ENCODE measurements at regions not wholly inside any gene's neighbourhood (a gene's known extent, or its start where the extent isn't known, plus 50 kb on each side); places are given as distances from the start of the nearest gene placed in this dataset.
A peak's percentile ranks its signal among the peaks of the same experiment; 100 is the strongest.
"Not testable (repeated sequence)": the region's sequence is repeated elsewhere in the genome, so short reads cannot be mapped to it uniquely, and the experiment has no call there.

- H3K27ac ChIP-seq (ENCODE audit: low read length) = no peak overlapping the region
- no peaks in the 10 kb centered on the region for H3K27me3 ChIP-seq (ENCODE audit: control insufficient read depth, insufficient read depth, low read length)
- peaks cover 2% of the 10 kb centered on the region for H3K4me1 ChIP-seq (ENCODE audit: control insufficient read depth, insufficient read depth, low read length)
- H3K4me3 ChIP-seq (ENCODE audit: low read length) = no peak overlapping the region
- H3K9me3 ChIP-seq (replicated peaks; ENCODE audit: control insufficient read depth, low read depth, low read length) = no peaks in the 10 kb centered on the region
- no peak for DNase-seq
- H3K36me3 ChIP-seq (ENCODE audit: control insufficient read depth, insufficient read depth, low read length) = no peaks in the 10 kb centered on the region
- 83% methylated on average over 1 of the region's 3 CpGs for WGBS (ENCODE audit: insufficient coverage)
Measured at GRCh38 chr18:59980188-59980637, 80.4 kb downstream of the PMAIP1 start.

- Histone ChIP-seq H3K4me1 (ENCODE audit: control insufficient read depth, insufficient read depth, low read length) (peaks cover 3% of the 10 kb centered on the region), H3K27ac (ENCODE audit: low read length) (no peak overlapping the region), H3K36me3 (ENCODE audit: control insufficient read depth, insufficient read depth, low read length) (no peaks in the 10 kb centered on the region), H3K4me3 (ENCODE audit: low read length) (no peak overlapping the region), H3K27me3 (ENCODE audit: control insufficient read depth, insufficient read depth, low read length) (peaks cover 4% of the 10 kb centered on the region), H3K9me3 (replicated peaks; ENCODE audit: control insufficient read depth, low read depth, low read length) (no peaks in the 10 kb centered on the region)
- no CpG with 5 or more reads among the region's 4 CpGs for WGBS (ENCODE audit: insufficient coverage)
- DNase-seq = no peak
Measured at GRCh38 chr18:59971871-59972428, 72.2 kb downstream of the PMAIP1 start.

GRCh38 chr18:59971144-59971543 is 71.3 kb downstream of the PMAIP1 start:
- 60% methylated on average over 1 of the region's 1 CpG for WGBS (ENCODE audit: insufficient coverage)
- DNase-seq = not testable (repeated sequence)

GRCh38 chr18:59969477-59970028 is 69.8 kb downstream of the PMAIP1 start:
- not testable (repeated sequence) for H3K4me1 ChIP-seq (ENCODE audit: control insufficient read depth, insufficient read depth, low read length); H3K27ac ChIP-seq (ENCODE audit: low read length); H3K4me3 ChIP-seq (ENCODE audit: low read length); H3K36me3 ChIP-seq (ENCODE audit: control insufficient read depth, insufficient read depth, low read length); DNase-seq; H3K27me3 ChIP-seq (ENCODE audit: control insufficient read depth, insufficient read depth, low read length); H3K9me3 ChIP-seq (replicated peaks; ENCODE audit: control insufficient read depth, low read depth, low read length)
- WGBS (ENCODE audit: insufficient coverage) = 20% methylated on average over 39 of the region's 56 CpGs

More at GRCh38 chr18:59971144-59971543, 71.3 kb downstream of the PMAIP1 start:
- not testable (repeated sequence) for H3K4me1 ChIP-seq (ENCODE audit: control insufficient read depth, insufficient read depth, low read length); H3K27ac ChIP-seq (ENCODE audit: low read length); H3K4me3 ChIP-seq (ENCODE audit: low read length); H3K9me3 ChIP-seq (replicated peaks; ENCODE audit: control insufficient read depth, low read depth, low read length); H3K27me3 ChIP-seq (ENCODE audit: control insufficient read depth, insufficient read depth, low read length); H3K36me3 ChIP-seq (ENCODE audit: control insufficient read depth, insufficient read depth, low read length)

- Histone ChIP-seq H3K27me3 (ENCODE audit: control insufficient read depth, insufficient read depth, low read length) (peaks cover 4% of the 10 kb centered on the region), H3K36me3 (ENCODE audit: control insufficient read depth, insufficient read depth, low read length) (no peaks in the 10 kb centered on the region), H3K4me1 (ENCODE audit: control insufficient read depth, insufficient read depth, low read length) (peaks cover 3% of the 10 kb centered on the region), H3K4me3 (ENCODE audit: low read length) (no peak overlapping the region), H3K9me3 (replicated peaks; ENCODE audit: control insufficient read depth, low read depth, low read length) (no peaks in the 10 kb centered on the region), H3K27ac (ENCODE audit: low read length) (no peak overlapping the region)
- 79% methylated on average over 2 of the region's 2 CpGs for WGBS (ENCODE audit: insufficient coverage)
- no peak for DNase-seq
Measured at GRCh38 chr18:59968583-59968982, 68.8 kb downstream of the PMAIP1 start.

- peaks cover 4% of the 10 kb centered on the region for H3K27me3 ChIP-seq (ENCODE audit: control insufficient read depth, insufficient read depth, low read length)
- no peaks in the 10 kb centered on the region for H3K9me3 ChIP-seq (replicated peaks; ENCODE audit: control insufficient read depth, low read depth, low read length)
- H3K36me3 ChIP-seq (ENCODE audit: control insufficient read depth, insufficient read depth, low read length) = no peaks in the 10 kb centered on the region
- no peak for DNase-seq
- H3K27ac ChIP-seq (ENCODE audit: low read length) = no peak overlapping the region
- H3K4me3 ChIP-seq (ENCODE audit: low read length) = no peak overlapping the region
- 100% methylated on average over 2 of the region's 2 CpGs for WGBS (ENCODE audit: insufficient coverage)
- H3K4me1 ChIP-seq (ENCODE audit: control insufficient read depth, insufficient read depth, low read length) = peaks cover 3% of the 10 kb centered on the region
Measured at GRCh38 chr18:59967878-59968277, 68.1 kb downstream of the PMAIP1 start.

- Histone ChIP-seq H3K9me3 (replicated peaks; ENCODE audit: control insufficient read depth, low read depth, low read length) (no peaks in the 10 kb centered on the region), H3K27me3 (ENCODE audit: control insufficient read depth, insufficient read depth, low read length) (peaks cover 4% of the 10 kb centered on the region), H3K36me3 (ENCODE audit: control insufficient read depth, insufficient read depth, low read length) (no peaks in the 10 kb centered on the region), H3K4me1 (ENCODE audit: control insufficient read depth, insufficient read depth, low read length) (peaks cover 3% of the 10 kb centered on the region), H3K4me3 (ENCODE audit: low read length) (no peak overlapping the region), H3K27ac (ENCODE audit: low read length) (no peak overlapping the region)
- 58% methylated on average over 2 of the region's 2 CpGs for WGBS (ENCODE audit: insufficient coverage)
- DNase-seq = no peak
Measured at GRCh38 chr18:59966913-59967312, 67.1 kb downstream of the PMAIP1 start.

GRCh38 chr18:59963229-59963628 is 63.4 kb downstream of the PMAIP1 start:
- Histone ChIP-seq H3K27ac (ENCODE audit: low read length) (no peak overlapping the region), H3K27me3 (ENCODE audit: control insufficient read depth, insufficient read depth, low read length) (no peaks in the 10 kb centered on the region), H3K9me3 (replicated peaks; ENCODE audit: control insufficient read depth, low read depth, low read length) (no peaks in the 10 kb centered on the region), H3K4me1 (ENCODE audit: control insufficient read depth, insufficient read depth, low read length) (peaks cover 3% of the 10 kb centered on the region), H3K36me3 (ENCODE audit: control insufficient read depth, insufficient read depth, low read length) (no peaks in the 10 kb centered on the region), H3K4me3 (ENCODE audit: low read length) (no peak overlapping the region)
- WGBS (ENCODE audit: insufficient coverage) = no CpG with 5 or more reads among the region's 5 CpGs
- DNase-seq = no peak

GRCh38 chr18:59961070-59961469 is 61.3 kb downstream of the PMAIP1 start:
- H3K9me3 ChIP-seq (replicated peaks; ENCODE audit: control insufficient read depth, low read depth, low read length) = no peaks in the 10 kb centered on the region
- no peak overlapping the region for H3K27ac ChIP-seq (ENCODE audit: low read length)
- H3K4me3 ChIP-seq (ENCODE audit: low read length) = no peak overlapping the region
- DNase-seq = no peak
- H3K27me3 ChIP-seq (ENCODE audit: control insufficient read depth, insufficient read depth, low read length) = no peaks in the 10 kb centered on the region
- WGBS (ENCODE audit: insufficient coverage) = 89% methylated on average over 3 of the region's 4 CpGs
- no peaks in the 10 kb centered on the region for H3K36me3 ChIP-seq (ENCODE audit: control insufficient read depth, insufficient read depth, low read length)
- peaks cover 3% of the 10 kb centered on the region for H3K4me1 ChIP-seq (ENCODE audit: control insufficient read depth, insufficient read depth, low read length)

- no peak overlapping the region for H3K27ac ChIP-seq (ENCODE audit: low read length)
- no CpG with 5 or more reads among the region's 2 CpGs for WGBS (ENCODE audit: insufficient coverage)
- no peaks in the 10 kb centered on the region for H3K36me3 ChIP-seq (ENCODE audit: control insufficient read depth, insufficient read depth, low read length)
- no peaks in the 10 kb centered on the region for H3K9me3 ChIP-seq (replicated peaks; ENCODE audit: control insufficient read depth, low read depth, low read length)
- no peaks in the 10 kb centered on the region for H3K27me3 ChIP-seq (ENCODE audit: control insufficient read depth, insufficient read depth, low read length)
- DNase-seq = no peak
- no peak overlapping the region for H3K4me3 ChIP-seq (ENCODE audit: low read length)
- peaks cover 3% of the 10 kb centered on the region for H3K4me1 ChIP-seq (ENCODE audit: control insufficient read depth, insufficient read depth, low read length)
Measured at GRCh38 chr18:59960272-59960671, 60.5 kb downstream of the PMAIP1 start.

- Histone ChIP-seq H3K27ac (ENCODE audit: low read length) (no peak overlapping the region), H3K4me1 (ENCODE audit: control insufficient read depth, insufficient read depth, low read length) (peaks cover 3% of the 10 kb centered on the region), H3K4me3 (ENCODE audit: low read length) (no peak overlapping the region), H3K36me3 (ENCODE audit: control insufficient read depth, insufficient read depth, low read length) (no peaks in the 10 kb centered on the region), H3K9me3 (replicated peaks; ENCODE audit: control insufficient read depth, low read depth, low read length) (no peaks in the 10 kb centered on the region), H3K27me3 (ENCODE audit: control insufficient read depth, insufficient read depth, low read length) (no peaks in the 10 kb centered on the region)
- WGBS (ENCODE audit: insufficient coverage) = no CpG with 5 or more reads among the region's 2 CpGs
- DNase-seq = peak; percentile 24
Measured at GRCh38 chr18:59959606-59960005, 59.8 kb downstream of the PMAIP1 start.

All from muscle of leg (tissue), 3 donors.